ENCODE measurements at regions not wholly inside any gene's neighbourhood (a gene's known extent, or its start where the extent isn't known, plus 50 kb on each side); places are given as distances from the start of the nearest gene placed in this dataset.

DNA sequence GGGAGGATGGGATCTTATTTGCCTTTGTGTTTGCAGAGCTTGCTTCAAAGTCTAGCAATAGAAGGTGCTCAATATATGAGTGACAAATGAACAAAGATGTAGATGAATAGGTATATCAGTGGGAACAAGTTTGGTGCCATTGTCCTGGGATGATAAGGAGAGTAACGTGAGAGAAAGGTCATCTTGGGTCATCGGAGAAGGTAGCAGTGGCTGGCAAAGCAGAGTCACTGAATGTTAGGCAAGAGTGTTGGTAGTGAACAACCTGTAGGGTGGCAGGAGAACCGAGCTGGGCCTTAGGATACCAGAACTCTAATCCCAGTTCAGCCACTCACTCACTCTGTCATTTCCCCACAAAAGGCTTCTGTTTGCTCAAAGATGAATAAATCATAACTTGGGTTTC lies 87.2 kb downstream of the CCDC71L start:
- FAIRE-seq (no peak), DNase-seq (no peak)
- H3K27me3 ChIP-seq (ENCODE audit: control insufficient read depth in 3 of 3, insufficient read depth in 3 of 3, low read length in 3 of 3): no peaks in the 10 kb centered on the region
- 63 to 72% (median 65%) methylated on average over 3 of the region's 3 CpGs for WGBS, 3 donors
- no peaks in the 10 kb centered on the region for H3K9me3 ChIP-seq (ENCODE audit: control insufficient read depth in 2 of 2, insufficient read depth in 1 of 2, low read depth in 1 of 2, low read length in 1 of 2)
- H3K36me3 ChIP-seq (ENCODE audit: control insufficient read depth in 3 of 3, insufficient read depth in 2 of 3, low read depth in 1 of 3, low read length in 3 of 3): no peaks in the 10 kb centered on the region
- H3K27ac ChIP-seq (ENCODE audit: low read depth in 1 of 3, low read length in 2 of 3): no peak overlapping the region
- H3K4me1 ChIP-seq (ENCODE audit: control insufficient read depth in 3 of 3, insufficient read depth in 2 of 3, low read depth in 1 of 3, low read length in 2 of 3): no peaks in the 10 kb centered on the region
- H3K4me3 ChIP-seq (ENCODE audit: low read depth in 1 of 3, low read length in 3 of 3): no peak overlapping the region

DNA sequence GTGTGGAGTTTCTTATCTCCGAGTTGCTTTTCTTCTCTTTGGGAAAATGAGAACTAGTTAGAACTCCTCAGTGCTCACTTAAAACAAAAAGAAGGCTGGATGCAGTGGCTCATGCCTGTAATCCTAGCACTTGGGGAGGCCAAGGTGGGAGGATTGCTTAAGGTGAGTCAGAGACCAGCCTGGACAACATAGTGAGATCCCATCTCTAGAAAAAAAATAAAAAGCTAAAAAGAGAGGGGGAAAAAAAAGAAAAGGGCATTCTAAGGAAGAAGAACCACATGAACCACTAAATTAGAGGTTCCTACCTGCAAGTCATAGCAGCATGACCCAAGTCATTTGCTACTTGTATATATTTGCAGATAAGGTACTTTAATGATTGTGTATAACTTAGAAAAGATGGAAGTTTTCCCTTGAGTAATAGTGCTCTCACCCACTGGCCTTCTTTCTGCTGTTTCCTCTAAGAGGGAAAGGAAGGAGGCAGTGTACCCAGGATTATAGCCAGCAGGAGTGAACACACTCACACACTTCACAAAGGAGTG lies 87.8 kb downstream of the CCDC71L start:
- WGBS, 3 donors: 80 to 88% (median 82%) methylated on average over 1 of the region's 1 CpG
- peaks cover 0 to 2% (median 0%) of the 10 kb centered on the region in 3 donors for H3K4me1 ChIP-seq (ENCODE audit: control insufficient read depth in 3 of 3, insufficient read depth in 2 of 3, low read depth in 1 of 3, low read length in 2 of 3)
- H3K9me3 ChIP-seq (ENCODE audit: control insufficient read depth in 2 of 2, insufficient read depth in 1 of 2, low read depth in 1 of 2, low read length in 1 of 2): no peaks in the 10 kb centered on the region
- H3K4me3 ChIP-seq (ENCODE audit: low read depth in 1 of 3, low read length in 3 of 3): no peak overlapping the region
- DNase-seq (no peak), FAIRE-seq (no peak)
- no peak overlapping the region for H3K27ac ChIP-seq (ENCODE audit: low read depth in 1 of 3, low read length in 2 of 3)
- no peaks in the 10 kb centered on the region for H3K27me3 ChIP-seq (ENCODE audit: control insufficient read depth in 3 of 3, insufficient read depth in 3 of 3, low read length in 3 of 3)
- H3K36me3 ChIP-seq (ENCODE audit: control insufficient read depth in 3 of 3, insufficient read depth in 2 of 3, low read depth in 1 of 3, low read length in 3 of 3): no peaks in the 10 kb centered on the region

DNA sequence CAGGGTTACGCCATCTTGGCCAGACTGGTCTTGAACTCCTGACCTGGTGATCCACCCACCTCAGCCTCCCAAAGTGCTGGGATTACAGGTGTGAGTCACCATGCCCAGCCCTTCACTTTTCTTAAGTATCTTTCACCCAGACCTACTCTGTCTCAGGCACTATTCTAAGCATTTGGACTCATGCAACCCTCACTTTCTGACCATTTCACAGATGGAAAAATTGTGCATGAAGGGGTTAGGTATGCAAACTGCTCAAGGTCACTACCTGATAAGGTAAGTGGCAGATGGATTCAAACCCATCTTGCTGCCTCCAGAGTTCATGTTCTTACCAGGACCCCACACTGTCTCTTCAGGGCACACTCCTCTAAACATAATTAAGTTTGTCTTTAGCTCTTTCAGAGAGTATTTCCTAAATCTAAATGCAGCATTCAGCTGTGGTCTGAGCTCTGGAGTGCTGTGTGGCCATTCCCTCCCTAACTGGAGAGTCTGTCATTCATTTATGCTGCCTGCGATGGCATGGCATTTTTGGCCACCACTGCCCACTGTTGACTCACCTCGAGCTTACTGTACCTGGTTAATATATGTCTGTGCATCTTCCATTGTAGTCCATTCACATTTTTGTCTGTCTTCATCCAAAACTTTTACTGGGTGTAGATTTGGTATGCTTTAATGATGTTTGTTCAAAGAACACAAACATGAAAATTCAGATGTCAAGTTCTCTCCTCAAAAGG lies 88.4 kb downstream of the CCDC71L start:
- H3K4me3 ChIP-seq (ENCODE audit: low read depth in 1 of 3, low read length in 3 of 3): no peak overlapping the region
- 77 to 84% (median 83%) methylated on average over 3 of the region's 3 CpGs for WGBS, 3 donors
- H3K27ac ChIP-seq (ENCODE audit: low read depth in 1 of 3, low read length in 2 of 3): no peak overlapping the region
- no peaks in the 10 kb centered on the region for H3K27me3 ChIP-seq (ENCODE audit: control insufficient read depth in 3 of 3, insufficient read depth in 3 of 3, low read length in 3 of 3)
- H3K9me3 ChIP-seq (ENCODE audit: control insufficient read depth in 2 of 2, insufficient read depth in 1 of 2, low read depth in 1 of 2, low read length in 1 of 2): peaks cover 0 to under 1% of the 10 kb centered on the region in 2 donors
- peaks cover 0 to 2% (median 0%) of the 10 kb centered on the region in 3 donors for H3K4me1 ChIP-seq (ENCODE audit: control insufficient read depth in 3 of 3, insufficient read depth in 2 of 3, low read depth in 1 of 3, low read length in 2 of 3)
- DNase-seq: no peak
- H3K36me3 ChIP-seq (ENCODE audit: control insufficient read depth in 3 of 3, insufficient read depth in 2 of 3, low read depth in 1 of 3, low read length in 3 of 3): no peaks in the 10 kb centered on the region
- FAIRE-seq: no peak

DNA sequence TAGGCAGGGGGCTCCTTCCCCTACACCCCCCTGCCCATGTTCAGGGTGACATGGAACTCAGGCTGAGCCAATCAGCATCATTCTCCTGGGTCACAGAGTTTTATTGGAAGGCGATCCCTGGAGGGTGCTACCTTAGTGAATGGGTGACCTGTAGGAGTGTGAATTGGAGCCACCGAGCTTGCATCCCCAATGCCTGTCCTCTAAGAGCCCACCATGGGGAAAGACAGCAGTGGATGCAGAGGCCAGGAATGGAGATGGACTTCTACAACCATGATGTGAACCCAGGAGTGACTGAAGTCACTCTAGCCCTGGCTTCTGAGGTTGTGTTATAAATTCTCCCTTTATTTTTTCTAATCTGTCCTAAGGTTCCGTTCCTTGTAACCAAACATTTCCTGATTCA lies 89.4 kb downstream of the CCDC71L start:
- DNase-seq (no peak), FAIRE-seq (no peak)
- Histone ChIP-seq H3K9me3 (ENCODE audit: control insufficient read depth in 2 of 2, insufficient read depth in 1 of 2, low read depth in 1 of 2, low read length in 1 of 2) (peaks cover 0 to 2% of the 10 kb centered on the region in 2 donors), H3K27ac (ENCODE audit: low read depth in 1 of 3, low read length in 2 of 3) (no peak overlapping the region), H3K4me1 (ENCODE audit: control insufficient read depth in 3 of 3, insufficient read depth in 2 of 3, low read depth in 1 of 3, low read length in 2 of 3) (peaks cover 0 to 2% (median 0%) of the 10 kb centered on the region in 3 donors), H3K36me3 (ENCODE audit: control insufficient read depth in 3 of 3, insufficient read depth in 2 of 3, low read depth in 1 of 3, low read length in 3 of 3) (no peaks in the 10 kb centered on the region), H3K27me3 (ENCODE audit: control insufficient read depth in 3 of 3, insufficient read depth in 3 of 3, low read length in 3 of 3) (no peaks in the 10 kb centered on the region), H3K4me3 (ENCODE audit: low read depth in 1 of 3, low read length in 3 of 3) (no peak overlapping the region)
- WGBS, 3 donors: 83 to 87% (median 85%) methylated on average over 3 of the region's 3 CpGs

DNA sequence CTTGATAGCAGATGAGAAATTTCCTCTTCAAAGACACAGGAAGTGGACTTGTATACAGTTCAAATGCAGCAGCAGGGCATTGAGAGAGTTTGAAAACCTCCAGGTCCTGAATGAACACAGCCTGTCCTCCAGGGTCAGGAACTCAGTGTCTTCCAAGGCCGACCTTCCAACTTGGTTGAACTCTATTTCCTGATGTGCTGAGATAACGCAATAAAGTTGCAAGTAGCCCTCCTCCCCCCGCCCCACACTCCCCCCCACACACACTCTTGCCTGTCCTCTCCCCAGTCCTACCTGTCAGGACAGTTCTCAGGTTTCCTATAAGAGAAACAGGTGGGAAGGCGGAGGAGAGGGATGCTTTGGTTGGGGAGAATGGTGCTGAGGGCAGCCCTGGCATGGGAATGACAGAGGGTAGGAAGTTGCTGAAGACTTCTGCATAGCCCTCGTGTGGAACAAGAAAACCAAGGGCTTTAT lies 90.0 kb downstream of the CCDC71L start:
- FAIRE-seq (no peak), DNase-seq (no peak)
- H3K9me3 ChIP-seq (ENCODE audit: control insufficient read depth in 2 of 2, insufficient read depth in 1 of 2, low read depth in 1 of 2, low read length in 1 of 2): peaks cover 0 to 2% of the 10 kb centered on the region in 2 donors
- 53 to 68% (median 55%) methylated on average over 5 of the region's 5 CpGs for WGBS, 3 donors
- H3K36me3 ChIP-seq (ENCODE audit: control insufficient read depth in 3 of 3, insufficient read depth in 2 of 3, low read depth in 1 of 3, low read length in 3 of 3): no peaks in the 10 kb centered on the region
- no peaks in the 10 kb centered on the region for H3K27me3 ChIP-seq (ENCODE audit: control insufficient read depth in 3 of 3, insufficient read depth in 3 of 3, low read length in 3 of 3)
- peaks cover 0 to 2% (median 0%) of the 10 kb centered on the region in 3 donors for H3K4me1 ChIP-seq (ENCODE audit: control insufficient read depth in 3 of 3, insufficient read depth in 2 of 3, low read depth in 1 of 3, low read length in 2 of 3)
- no peak overlapping the region for H3K4me3 ChIP-seq (ENCODE audit: low read depth in 1 of 3, low read length in 3 of 3)
- no peak overlapping the region for H3K27ac ChIP-seq (ENCODE audit: low read depth in 1 of 3, low read length in 2 of 3)

DNA sequence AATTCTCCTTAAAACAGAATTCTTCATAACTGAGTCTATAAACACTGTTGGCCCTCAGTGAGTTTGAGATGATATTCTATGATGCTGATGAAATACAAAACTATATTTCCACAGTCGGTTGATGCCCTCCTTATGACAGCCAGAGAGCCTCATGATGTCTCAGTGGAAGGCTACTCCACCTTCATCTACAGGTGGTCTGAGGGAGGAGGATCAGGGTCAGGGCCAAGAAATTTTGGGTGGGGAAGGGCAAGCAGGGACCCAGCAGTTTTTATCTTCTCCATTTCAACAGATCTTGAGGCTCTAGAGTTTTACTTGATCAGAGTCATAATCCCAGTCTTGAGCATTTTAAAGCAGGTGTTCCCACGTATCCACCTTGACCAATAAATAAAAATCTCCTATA lies 90.8 kb downstream of the CCDC71L start:
- DNase-seq (no peak), FAIRE-seq (no peak)
- H3K9me3 ChIP-seq (ENCODE audit: control insufficient read depth in 2 of 2, insufficient read depth in 1 of 2, low read depth in 1 of 2, low read length in 1 of 2): peaks cover 0 to 2% of the 10 kb centered on the region in 2 donors
- no peaks in the 10 kb centered on the region for H3K36me3 ChIP-seq (ENCODE audit: control insufficient read depth in 3 of 3, insufficient read depth in 2 of 3, low read depth in 1 of 3, low read length in 3 of 3)
- H3K27me3 ChIP-seq (ENCODE audit: control insufficient read depth in 3 of 3, insufficient read depth in 3 of 3, low read length in 3 of 3): no peaks in the 10 kb centered on the region
- 92 to 94% (median 93%) methylated on average over 2 of the region's 2 CpGs for WGBS, 3 donors
- peaks cover 0 to 2% (median 0%) of the 10 kb centered on the region in 3 donors for H3K4me1 ChIP-seq (ENCODE audit: control insufficient read depth in 3 of 3, insufficient read depth in 2 of 3, low read depth in 1 of 3, low read length in 2 of 3)
- no peak overlapping the region for H3K4me3 ChIP-seq (ENCODE audit: low read depth in 1 of 3, low read length in 3 of 3)
- no peak overlapping the region for H3K27ac ChIP-seq (ENCODE audit: low read depth in 1 of 3, low read length in 2 of 3)

DNA sequence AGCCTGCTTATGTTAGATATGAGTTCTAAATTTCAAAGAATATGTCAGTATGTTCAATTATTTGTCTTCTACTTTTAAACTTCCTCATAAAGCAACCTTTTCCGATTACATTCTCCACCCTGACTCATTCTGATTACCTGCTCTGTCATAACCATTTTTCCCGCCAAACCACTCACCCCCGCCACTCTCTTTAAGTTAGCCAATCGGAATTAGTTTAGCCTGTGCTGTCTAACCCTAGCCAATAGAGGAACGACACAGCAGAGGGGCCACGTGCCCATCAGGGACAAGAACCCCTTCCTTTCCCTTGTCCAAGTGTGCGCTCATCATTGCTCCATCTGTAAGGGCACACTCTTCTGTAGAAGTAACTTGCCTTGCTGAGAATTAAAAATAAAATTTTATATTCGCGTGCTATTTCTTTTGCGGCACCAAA lies 91.4 kb downstream of the CCDC71L start:
- no peak for FAIRE-seq
- Histone ChIP-seq H3K27me3 (ENCODE audit: control insufficient read depth in 3 of 3, insufficient read depth in 3 of 3, low read length in 3 of 3) (no peaks in the 10 kb centered on the region), H3K27ac (ENCODE audit: low read depth in 1 of 3, low read length in 2 of 3) (no peak overlapping the region), H3K9me3 (ENCODE audit: control insufficient read depth in 2 of 2, insufficient read depth in 1 of 2, low read depth in 1 of 2, low read length in 1 of 2) (peaks cover 0 to 2% of the 10 kb centered on the region in 2 donors), H3K4me1 (ENCODE audit: control insufficient read depth in 3 of 3, insufficient read depth in 2 of 3, low read depth in 1 of 3, low read length in 2 of 3) (peaks cover 0 to 2% (median 0%) of the 10 kb centered on the region in 3 donors), H3K4me3 (ENCODE audit: low read depth in 1 of 3, low read length in 3 of 3) (no peak overlapping the region), H3K36me3 (ENCODE audit: control insufficient read depth in 3 of 3, insufficient read depth in 2 of 3, low read depth in 1 of 3, low read length in 3 of 3) (no peaks in the 10 kb centered on the region)
- no peak for DNase-seq
- WGBS, 3 donors: 88 to 91% (median 88%) methylated on average over 10 of the region's 10 CpGs

DNA sequence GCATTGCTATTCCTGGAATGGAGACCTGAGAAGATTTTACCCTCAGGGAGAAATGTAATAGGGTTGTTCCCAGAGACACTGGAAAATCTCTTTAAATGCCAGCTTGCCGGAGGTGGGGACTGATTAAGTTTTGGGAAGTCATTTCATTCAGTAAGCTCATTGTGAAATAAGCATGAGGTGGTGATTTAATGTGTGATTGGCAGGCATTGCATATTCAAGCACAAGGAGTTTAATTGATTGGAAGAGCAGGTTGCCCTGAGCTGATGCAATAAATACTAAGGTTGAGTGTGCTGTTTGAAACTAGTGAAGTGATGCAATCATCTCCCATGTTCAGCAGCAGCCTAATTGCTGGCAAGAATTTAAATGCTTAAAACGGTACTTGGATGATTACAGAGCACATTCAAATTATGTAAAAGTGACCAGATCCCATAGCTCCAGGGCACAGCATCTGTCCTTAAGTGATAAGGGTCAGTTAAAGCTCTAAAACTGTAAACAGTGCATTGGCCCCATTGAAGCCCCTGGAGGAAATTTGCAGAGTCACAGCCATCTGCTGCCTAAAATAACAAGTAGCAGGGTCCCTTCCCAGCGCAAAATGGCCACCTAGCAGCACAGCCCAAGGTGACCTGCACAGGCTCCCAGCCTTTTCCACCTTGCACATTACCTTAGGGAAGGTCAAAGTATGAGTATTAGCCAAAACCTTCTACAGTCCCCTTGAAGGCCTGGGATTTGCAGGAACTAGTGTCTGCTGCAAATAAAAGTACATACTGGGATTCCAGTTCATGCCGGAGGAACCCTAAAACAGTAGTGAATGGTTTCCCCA lies 92.1 kb downstream of the CCDC71L start:
- Histone ChIP-seq H3K4me3 (ENCODE audit: low read depth in 1 of 3, low read length in 3 of 3) (no peak overlapping the region), H3K27me3 (ENCODE audit: control insufficient read depth in 3 of 3, insufficient read depth in 3 of 3, low read length in 3 of 3) (no peaks in the 10 kb centered on the region), H3K36me3 (ENCODE audit: control insufficient read depth in 3 of 3, insufficient read depth in 2 of 3, low read depth in 1 of 3, low read length in 3 of 3) (no peaks in the 10 kb centered on the region), H3K27ac (ENCODE audit: low read depth in 1 of 3, low read length in 2 of 3) (peak overlapping the region in 1 of 3 donors; percentile 50), H3K4me1 (ENCODE audit: control insufficient read depth in 3 of 3, insufficient read depth in 2 of 3, low read depth in 1 of 3, low read length in 2 of 3) (peaks cover 0 to 2% (median 0%) of the 10 kb centered on the region in 3 donors), H3K9me3 (ENCODE audit: control insufficient read depth in 2 of 2, insufficient read depth in 1 of 2, low read depth in 1 of 2, low read length in 1 of 2) (peaks cover 0 to 2% of the 10 kb centered on the region in 2 donors)
- peak in 1 of 2 donors; percentile 24 for DNase-seq
- 66 to 70% (median 68%) methylated on average over 4 of the region's 4 CpGs for WGBS, 3 donors
- FAIRE-seq: no peak
